CD14-positive monocyte (primary cell): ENCODE measurements at regions not wholly inside any gene's neighbourhood (a gene's known extent, or its start where the extent isn't known, plus 50 kb on each side); places are given as distances from the start of the nearest gene placed in this dataset.

ENCODE experiments used
- DNase-seq, 3 donors: peaks; one replicate each; pipeline ENCODE4 v3.0.0-alpha.2; 2011 to 2022
- H2AFZ ChIP-seq: 2 replicates; pipeline ENCODE4 v1.6.0; 2012; ENCODE audit warnings: mild to moderate bottlenecking, low read depth, low read length, inconsistent platforms; ENCODE audit not compliant: insufficient read depth, poor library complexity, severe bottlenecking
- H3K27ac ChIP-seq, 2 donors: 1 replicate in 1 of 2; 2 replicates in 1 of 2; pipeline ENCODE4 v1.5.1; 2012 to 2013; ENCODE audit warnings: low read length in 2 of 2, control low read depth in 1 of 2, inconsistent platforms in 1 of 2, low read depth in 1 of 2, mild to moderate bottlenecking in 1 of 2
- H3K27me3 ChIP-seq, 2 donors: one replicate each; pipeline versions ENCODE4 v1.6.0 to v1.6.1; 2011 to 2013; ENCODE audit warnings: low read length in 2 of 2; ENCODE audit not compliant: control insufficient read depth in 2 of 2, insufficient read depth in 2 of 2
- H3K36me3 ChIP-seq, 2 donors: replicated peaks in 1 of 2; 1 replicate in 1 of 2; 2 replicates in 1 of 2; pipeline versions ENCODE4 v1.5.1 to v1.6.1; 2012 to 2013; ENCODE audit warnings: low read length in 2 of 2, control low read depth in 1 of 2, inconsistent platforms in 1 of 2, mild to moderate bottlenecking in 1 of 2; ENCODE audit not compliant: insufficient read depth in 2 of 2, control insufficient read depth in 1 of 2
- H3K4me1 ChIP-seq, 2 donors: 1 replicate in 1 of 2; 2 replicates in 1 of 2; pipeline versions ENCODE4 v1.5.1 to v1.6.1; 2012 to 2013; ENCODE audit warnings: low read length in 2 of 2, control low read depth in 1 of 2, inconsistent platforms in 1 of 2, mild to moderate bottlenecking in 1 of 2, moderate library complexity in 1 of 2; ENCODE audit not compliant: insufficient read depth in 2 of 2, control insufficient read depth in 1 of 2
- H3K4me2 ChIP-seq: replicated peaks from 2 replicates; pipeline ENCODE3; 2012; ENCODE audit warnings: low read length, moderate library complexity, mild to moderate bottlenecking; ENCODE audit not compliant: poor library complexity, severe bottlenecking; ENCODE audit errors: extremely low read depth
- H3K4me3 ChIP-seq, 3 experiments: fragments of 200-600 bp in 1 of 3; sonication (generic) in 1 of 3; replicated peaks in 1 of 3; 1 replicate in 2 of 3; 2 replicates in 1 of 3; pipeline ENCODE4 v1.5.1; 2011 to 2013; ENCODE audit warnings: low read length in 3 of 3, mild to moderate bottlenecking in 3 of 3, control low read depth in 2 of 3, low read depth in 2 of 3, inconsistent platforms in 1 of 3, moderate library complexity in 1 of 3
- H3K79me2 ChIP-seq: 2 replicates; pipeline ENCODE4 v1.6.0; 2012; ENCODE audit warnings: mild to moderate bottlenecking, control low read depth, inconsistent platforms, low read length, moderate library complexity; ENCODE audit not compliant: insufficient read depth
- H3K9ac ChIP-seq: 2 replicates; pipeline ENCODE4 v1.6.0; 2017; ENCODE audit warnings: low read length, mild to moderate bottlenecking; ENCODE audit not compliant: insufficient read depth, poor library complexity, severe bottlenecking
- H3K9me3 ChIP-seq, 2 donors: replicated peaks in 1 of 2; 1 replicate in 1 of 2; 2 replicates in 1 of 2; pipeline versions ENCODE4 v1.5.1 to v1.6.1; 2012 to 2013; ENCODE audit warnings: low read length in 2 of 2, control low read depth in 1 of 2; ENCODE audit not compliant: control insufficient read depth in 1 of 2, insufficient read depth in 1 of 2
- H4K20me1 ChIP-seq: 2 replicates; pipeline ENCODE4 v1.6.0; 2012; ENCODE audit warnings: mild to moderate bottlenecking, low read length, control low read depth, moderate library complexity; ENCODE audit not compliant: insufficient read depth
- H3K27ac Mint-ChIP-seq, 7 donors: one replicate each; pipeline ENCODE4 v1.8.0; 2020; ENCODE audit warnings: mild to moderate bottlenecking in 7 of 7, mixed read lengths in 7 of 7, moderate library complexity in 6 of 7, inconsistent platforms in 2 of 7
- H3K27me3 Mint-ChIP-seq, 3 donors: one replicate each; pipeline ENCODE4 v1.8.0; 2021 to 2022; ENCODE audit warnings: low read depth in 3 of 3, mild to moderate bottlenecking in 3 of 3, mixed read lengths in 3 of 3, moderate library complexity in 3 of 3, inconsistent platforms in 1 of 3
- H3K36me3 Mint-ChIP-seq, 2 donors: one replicate each; pipeline ENCODE4 v1.8.0; 2020; ENCODE audit warnings: mixed read lengths in 2 of 2, inconsistent platforms in 1 of 2, mild to moderate bottlenecking in 1 of 2
- H3K4me1 Mint-ChIP-seq: one replicate; pipeline ENCODE4 v1.8.0; 2020; ENCODE audit warnings: mild to moderate bottlenecking, mixed read lengths
- H3K4me3 Mint-ChIP-seq, 2 donors: one replicate each; pipeline ENCODE4 v1.8.0; 2020; ENCODE audit warnings: mild to moderate bottlenecking in 2 of 2, mixed read lengths in 2 of 2, moderate library complexity in 1 of 2
- H3K9me3 Mint-ChIP-seq, 7 donors: one replicate each; pipeline ENCODE4 v1.8.0; 2020 to 2022; ENCODE audit warnings: mixed read lengths in 7 of 7, mild to moderate bottlenecking in 6 of 7, moderate library complexity in 6 of 7, inconsistent platforms in 2 of 7
- WGBS: methylation state at CpG from one replicate; pipeline ENCODE4 v1.1.5; 2013; ENCODE audit warnings: missing lambda C conversion rate; ENCODE audit not compliant: insufficient coverage; 5-methylcytosine and 5-hydroxymethylcytosine counted together
- intact Hi-C, 2 donors: fragments of 100-400 bp; cut with micrococcal nuclease; formaldehyde crosslinking; loops; one replicate each; pipeline versions ENCODE4 v1.15.0 to v1.15.1; 2023
- TF ChIP-seq, protein P1 (sequence below): fragments of 200-600 bp; IDR thresholded peaks from one replicate; pipeline ENCODE4 v1.8.0; 2022; ENCODE audit warnings: antibody characterized with exemption, mild to moderate bottlenecking

DNA sequence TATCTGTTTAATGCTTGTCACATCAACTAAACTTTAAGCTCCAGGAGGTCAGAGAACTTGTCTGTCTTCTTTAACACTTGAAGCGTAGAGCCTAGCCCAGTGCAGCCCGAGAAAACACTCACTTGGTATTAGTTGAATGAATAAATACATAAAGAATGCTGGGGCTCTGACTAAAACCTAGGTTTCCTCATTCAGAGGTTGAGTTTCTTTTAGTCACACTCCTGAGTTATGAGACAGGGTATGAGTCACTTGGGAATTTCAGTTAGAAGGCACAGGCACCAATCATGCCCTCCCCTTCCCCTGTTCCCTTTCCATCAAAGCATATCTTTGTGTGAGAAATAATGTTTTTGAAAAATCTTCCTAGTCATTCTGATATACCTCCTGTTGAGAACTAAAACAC is 589.8 kb upstream of the DPPA4 start:
- TF ChIP-seq, protein P1, sequence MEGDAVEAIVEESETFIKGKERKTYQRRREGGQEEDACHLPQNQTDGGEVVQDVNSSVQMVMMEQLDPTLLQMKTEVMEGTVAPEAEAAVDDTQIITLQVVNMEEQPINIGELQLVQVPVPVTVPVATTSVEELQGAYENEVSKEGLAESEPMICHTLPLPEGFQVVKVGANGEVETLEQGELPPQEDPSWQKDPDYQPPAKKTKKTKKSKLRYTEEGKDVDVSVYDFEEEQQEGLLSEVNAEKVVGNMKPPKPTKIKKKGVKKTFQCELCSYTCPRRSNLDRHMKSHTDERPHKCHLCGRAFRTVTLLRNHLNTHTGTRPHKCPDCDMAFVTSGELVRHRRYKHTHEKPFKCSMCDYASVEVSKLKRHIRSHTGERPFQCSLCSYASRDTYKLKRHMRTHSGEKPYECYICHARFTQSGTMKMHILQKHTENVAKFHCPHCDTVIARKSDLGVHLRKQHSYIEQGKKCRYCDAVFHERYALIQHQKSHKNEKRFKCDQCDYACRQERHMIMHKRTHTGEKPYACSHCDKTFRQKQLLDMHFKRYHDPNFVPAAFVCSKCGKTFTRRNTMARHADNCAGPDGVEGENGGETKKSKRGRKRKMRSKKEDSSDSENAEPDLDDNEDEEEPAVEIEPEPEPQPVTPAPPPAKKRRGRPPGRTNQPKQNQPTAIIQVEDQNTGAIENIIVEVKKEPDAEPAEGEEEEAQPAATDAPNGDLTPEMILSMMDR = no peak
- Histone ChIP-seq H3K27me3 (no peaks in the 10 kb centered on the region), H3K4me2 (no peak overlapping the region), H4K20me1 (no peaks in the 10 kb centered on the region), H3K36me3 (no peaks in the 10 kb centered on the region), H3K4me1 (no peaks in the 10 kb centered on the region), H3K4me3 (no peak overlapping the region), H3K79me2 (no peaks in the 10 kb centered on the region), H3K9me3 (no peaks in the 10 kb centered on the region), H3K27ac (no peak overlapping the region), H2AFZ (no peak overlapping the region), H3K9ac (no peak overlapping the region)
- H3K27ac Mint-ChIP-seq = no peak overlapping the region
- no peaks in the 10 kb centered on the region for H3K4me1 Mint-ChIP-seq
- WGBS = no CpG with 5 or more reads among the region's 2 CpGs
- H3K36me3 Mint-ChIP-seq = no peaks in the 10 kb centered on the region
- no peak for DNase-seq
- no peaks in the 10 kb centered on the region for H3K27me3 Mint-ChIP-seq
- H3K9me3 Mint-ChIP-seq = peaks cover 0 to 4% (median 0%) of the 10 kb centered on the region in 7 donors
- intact Hi-C loops = no loop called here
- no peak overlapping the region for H3K4me3 Mint-ChIP-seq

DNA sequence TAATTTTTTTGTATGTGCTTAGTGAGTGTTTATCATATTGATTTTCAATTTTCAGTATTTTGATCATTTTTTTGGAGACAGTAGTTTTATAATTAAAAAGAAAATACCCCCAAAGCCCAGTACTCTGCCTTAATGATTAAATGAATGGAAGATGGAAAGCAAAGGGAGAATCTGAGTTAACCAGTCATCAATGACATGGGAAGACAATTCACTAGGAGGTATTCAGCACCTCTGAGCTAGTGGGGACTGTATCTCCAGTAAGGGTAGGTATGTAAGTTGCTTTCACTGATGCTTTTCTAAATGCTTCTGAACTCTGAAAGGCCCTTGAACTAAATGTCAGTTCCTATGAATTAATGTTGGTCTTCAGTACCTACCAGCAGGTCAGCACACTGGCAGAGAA is 590.4 kb upstream of the DPPA4 start:
- no peak for DNase-seq
- H2AFZ ChIP-seq = no peak overlapping the region
- Mint-ChIP-seq H3K4me1 (no peaks in the 10 kb centered on the region), H3K27me3 (no peaks in the 10 kb centered on the region), H3K9me3 (peaks cover 0 to 4% (median 0%) of the 10 kb centered on the region in 7 donors), H3K36me3 (no peaks in the 10 kb centered on the region), H3K4me3 (no peak overlapping the region), H3K27ac (no peak overlapping the region)
- intact Hi-C loops = no loop called here
- TF ChIP-seq, protein P1 = no peak
- H3K27ac ChIP-seq = no peak overlapping the region
- H3K4me3 ChIP-seq = no peak overlapping the region
- H3K4me2 ChIP-seq = no peak overlapping the region
- H3K27me3 ChIP-seq = no peaks in the 10 kb centered on the region
- no peaks in the 10 kb centered on the region for H3K9me3 ChIP-seq
- no peaks in the 10 kb centered on the region for H3K4me1 ChIP-seq
- H3K79me2 ChIP-seq = no peaks in the 10 kb centered on the region
- H3K9ac ChIP-seq = no peak overlapping the region
- H3K36me3 ChIP-seq = no peaks in the 10 kb centered on the region
- no peaks in the 10 kb centered on the region for H4K20me1 ChIP-seq
